Hypothalamus (tissue), 51 donors: ENCODE measurements at regions not wholly inside any gene's neighbourhood (a gene's known extent, or its start where the extent isn't known, plus 50 kb on each side); places are given as distances from the start of the nearest gene placed in this dataset.
"Not testable (repeated sequence)": the region's sequence is repeated elsewhere in the genome, so short reads cannot be mapped to it uniquely, and the experiment has no call there.

ENCODE experiments used
- DNase-seq, 51 donors: peaks; one replicate each; lab custom pipeline; 2025; lab: John Stamatoyannopoulos, UW

GRCh38 chr12:3418609-3419390 is 72.2 kb upstream of the PRMT8 start:
- no peak for DNase-seq

DNA sequence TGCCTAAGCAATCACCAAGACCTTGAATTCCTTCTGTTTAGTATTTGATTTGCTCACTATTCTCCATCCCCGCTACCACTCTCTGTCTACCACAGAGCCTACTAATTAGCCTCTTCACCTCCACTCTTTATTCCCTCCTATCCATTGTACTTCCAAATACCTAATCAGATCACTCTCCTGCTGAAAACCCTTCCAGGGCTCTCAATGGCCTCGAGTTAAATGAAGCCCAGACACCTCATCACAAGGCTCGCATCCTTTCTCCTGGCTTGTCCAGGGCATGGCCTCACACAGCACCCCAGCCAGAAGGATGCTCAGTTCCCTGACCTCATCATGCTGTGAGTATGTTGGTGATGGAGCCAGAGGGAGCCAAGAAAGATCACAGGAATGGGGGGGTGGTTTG is 71.4 kb upstream of the PRMT8 start:
- DNase-seq = no peak

DNA sequence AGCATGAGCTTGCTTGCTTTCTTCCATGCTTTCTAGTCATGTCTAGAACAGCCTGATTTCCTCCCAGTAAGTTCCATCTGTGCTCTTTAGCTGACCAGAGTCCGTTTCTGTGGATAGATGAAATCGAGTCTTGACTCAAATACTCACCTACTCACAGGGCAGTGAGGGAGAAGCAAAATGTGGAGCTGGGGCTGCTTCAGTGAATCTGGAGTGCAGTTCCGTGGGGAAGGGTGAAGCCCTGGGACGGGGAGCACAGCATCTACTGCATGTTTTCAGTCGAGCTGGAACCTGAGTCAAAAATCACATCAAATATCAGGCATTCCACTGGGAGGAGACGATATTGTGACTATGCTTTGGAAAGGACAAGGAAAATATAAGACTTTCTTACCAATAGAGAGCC is 70.3 kb upstream of the PRMT8 start:
- DNase-seq = no peak

DNA sequence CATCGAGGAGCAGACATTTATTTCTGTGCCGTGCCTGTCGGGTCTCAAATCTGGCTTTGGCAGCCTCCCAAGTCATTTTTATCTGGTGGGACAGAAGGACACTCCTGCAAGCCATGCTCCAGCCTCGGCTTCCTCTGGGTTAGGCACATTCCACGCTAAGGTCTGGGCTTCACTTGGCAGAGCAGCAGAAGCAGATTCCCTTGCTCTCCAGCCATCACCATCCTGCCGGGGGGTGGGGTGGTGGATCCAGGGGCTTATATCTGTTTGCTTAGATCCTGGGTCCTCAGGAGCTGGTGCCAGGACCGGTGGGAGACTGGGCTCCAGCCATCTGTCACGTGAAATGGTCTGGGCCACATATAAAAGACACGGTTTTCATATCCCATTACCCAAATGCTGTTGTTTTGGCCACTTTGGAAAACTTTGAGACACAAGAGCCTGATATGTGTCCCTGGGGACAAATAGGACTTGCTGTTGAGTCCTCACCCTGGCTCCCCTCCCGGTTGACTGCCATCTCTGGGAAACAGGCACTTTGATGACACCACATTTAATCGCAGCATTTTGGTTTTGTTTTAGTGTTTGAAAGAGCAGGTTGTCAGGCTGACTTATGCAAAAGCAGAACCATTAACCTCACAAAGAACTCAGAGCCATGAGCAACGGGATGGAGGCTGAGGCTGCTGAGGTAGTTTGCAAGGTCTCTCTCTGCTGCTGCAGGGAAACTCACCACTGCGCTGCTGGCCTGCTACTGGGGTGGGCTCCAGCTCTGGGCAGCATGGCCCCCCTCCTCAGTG is 69.6 kb upstream of the PRMT8 start:
- no peak for DNase-seq

DNA sequence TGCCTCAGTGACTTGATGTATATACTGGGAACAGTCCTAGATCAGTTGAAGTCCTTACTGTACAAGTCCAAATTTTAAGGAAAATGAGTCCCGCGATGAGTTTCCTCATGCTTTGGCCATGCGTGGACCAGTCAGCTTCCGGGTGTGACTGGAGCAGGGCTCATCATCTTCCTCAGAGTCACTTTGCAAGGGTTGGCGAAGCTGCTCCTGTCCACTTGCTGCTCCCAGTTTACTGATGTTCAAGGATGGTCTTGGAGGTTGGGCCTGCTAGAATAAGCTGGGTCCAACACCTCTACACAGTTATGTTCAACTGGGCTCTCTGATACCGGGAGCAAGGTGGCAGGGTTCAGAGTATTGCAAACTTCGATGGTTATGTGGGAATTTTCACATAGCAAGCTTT is 66.2 kb upstream of the PRMT8 start:
- DNase-seq = not testable (repeated sequence)

GRCh38 chr12:3427956-3428355 is 63.0 kb upstream of the PRMT8 start:
- no peak for DNase-seq

- DNase-seq = no peak
Observed at GRCh38 chr12:3428631-3429030, 62.4 kb upstream of the PRMT8 start.

DNA sequence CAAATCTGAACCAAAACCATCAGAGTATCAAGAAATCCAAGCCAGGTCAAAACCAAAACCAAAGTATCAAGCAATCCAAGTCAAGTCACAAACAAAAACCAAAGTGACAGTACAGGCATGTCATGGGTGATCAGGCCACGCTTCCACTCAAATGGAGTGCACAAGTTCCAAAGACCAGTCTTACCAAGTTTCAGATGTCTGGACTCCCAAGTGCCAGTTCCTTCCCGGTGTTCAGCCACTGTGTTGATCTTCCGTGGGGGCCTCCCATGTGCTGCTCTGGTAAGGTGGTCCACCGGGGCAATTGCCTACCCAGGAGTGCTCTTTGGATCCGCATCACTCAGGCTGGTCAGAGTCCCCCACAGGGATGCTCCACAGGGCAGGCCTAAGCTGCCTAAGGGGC is 61.5 kb upstream of the PRMT8 start:
- DNase-seq = not testable (repeated sequence)

GRCh38 chr12:3431686-3432085 is 59.3 kb upstream of the PRMT8 start:
- no peak for DNase-seq

DNA sequence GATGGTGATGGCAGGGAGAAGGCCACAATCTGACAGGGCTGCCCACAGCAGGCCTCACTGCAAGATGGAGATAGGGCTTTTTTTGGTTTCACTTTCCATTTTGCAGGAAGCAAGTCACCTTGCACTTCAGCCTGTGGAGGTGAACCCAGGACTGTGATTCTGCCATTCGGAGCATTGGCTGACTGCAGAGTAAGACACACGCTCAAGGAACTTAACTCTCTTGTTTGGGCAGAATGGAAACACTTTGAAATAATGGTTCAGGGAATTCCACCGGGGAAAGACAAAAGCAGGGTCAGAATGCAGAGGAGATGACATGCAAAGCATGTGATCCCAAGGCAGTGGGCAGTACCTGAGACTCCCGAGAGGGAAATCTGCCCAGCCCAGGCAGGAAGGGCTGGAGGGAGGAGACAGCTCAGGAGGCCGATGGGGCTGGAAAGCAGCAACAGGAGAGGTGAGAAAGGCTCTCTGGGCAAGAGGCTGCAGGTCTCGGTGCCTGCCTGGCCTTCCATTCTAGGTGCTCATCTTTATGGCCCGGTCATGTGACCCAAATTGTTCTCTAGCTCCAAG is 58.7 kb upstream of the PRMT8 start:
- DNase-seq = no peak

DNA sequence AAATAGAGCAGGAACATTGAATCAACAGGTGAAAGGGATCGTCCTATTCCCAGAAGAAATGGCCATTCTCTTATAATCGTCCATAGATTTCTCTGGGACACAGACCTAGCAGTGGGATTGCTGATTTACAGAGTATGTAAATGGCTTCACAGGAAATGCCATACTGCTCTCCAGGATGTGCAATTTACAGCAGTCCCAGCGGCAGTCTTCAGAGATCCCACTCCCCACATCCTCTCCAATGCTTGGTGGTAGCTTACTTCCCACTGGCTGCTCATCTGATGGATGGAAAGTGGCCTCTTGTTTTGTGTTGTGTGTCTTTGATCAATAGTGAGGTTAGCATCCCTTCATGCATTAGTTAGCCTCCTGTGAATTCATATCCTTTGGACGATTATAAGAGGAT is 58.1 kb upstream of the PRMT8 start:
- no peak for DNase-seq

- peak in 1 of 51 donors; percentile 1 for DNase-seq
Observed at GRCh38 chr12:3436461-3437065, 54.4 kb upstream of the PRMT8 start.

DNA sequence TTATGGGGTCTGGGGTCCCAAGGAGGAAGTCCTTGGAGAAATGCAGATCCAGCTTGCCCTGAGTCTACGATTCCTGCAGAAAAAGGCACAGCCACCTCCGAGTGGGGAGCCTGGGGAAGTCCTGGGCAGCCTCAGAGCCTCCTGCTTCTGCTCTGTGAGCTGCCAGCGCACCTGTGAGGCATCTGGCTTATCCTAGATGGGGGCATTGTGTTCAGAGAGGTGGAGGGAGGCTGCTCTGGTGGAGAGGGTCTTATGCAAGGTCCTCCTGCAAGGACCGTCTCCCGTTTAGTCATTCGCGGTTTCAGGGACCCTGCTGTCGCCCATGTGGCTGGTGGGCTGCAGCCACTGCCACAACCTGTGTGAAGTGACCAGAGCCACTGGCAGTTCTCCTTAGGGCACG is 53.0 kb upstream of the PRMT8 start:
- DNase-seq = no peak

DNA sequence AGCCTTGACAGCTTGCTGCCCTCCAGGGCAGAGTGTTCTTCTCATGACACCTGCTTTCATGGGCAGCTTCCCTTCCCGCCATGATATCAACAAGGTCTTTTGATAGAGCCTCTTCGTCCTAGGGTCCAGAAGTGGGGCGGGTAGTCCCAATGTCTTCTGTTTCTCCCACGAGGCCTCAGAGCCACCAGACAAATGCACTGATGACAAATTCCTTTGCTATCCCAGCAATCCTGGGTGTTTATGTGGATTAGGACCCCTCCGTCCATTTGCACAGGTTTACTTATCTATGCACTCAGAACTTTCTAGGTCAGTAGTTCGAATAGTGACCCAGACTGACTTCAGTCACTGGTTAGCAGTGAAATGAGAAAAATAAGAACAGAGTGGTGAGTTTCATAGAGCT is 52.6 kb upstream of the PRMT8 start:
- DNase-seq = no peak
